H1 (cell line): ENCODE measurements at regions not wholly inside any gene's neighbourhood (a gene's known extent, or its start where the extent isn't known, plus 50 kb on each side); places are given as distances from the start of the nearest gene placed in this dataset.

ENCODE experiments used
- CTCF ChIA-PET: fragments of 300-600 bp; sonication (Branson Sonifier 250); formaldehyde crosslinking; loops from one replicate; lab custom pipeline; 2021; ENCODE audit not compliant: partially characterized antibody; lab: Charles Lee
- POLR2A ChIA-PET: fragments of 300-600 bp; sonication (Branson Sonifier 250); formaldehyde crosslinking; loops from one replicate; lab custom pipeline; 2021; ENCODE audit warnings: inconsistent platforms; ENCODE audit not compliant: partially characterized antibody; lab: Charles Lee
- DNase-seq, 2 experiments: peaks; one replicate each; pipeline versions ENCODE4 v3.0.0 to v3.0.0-alpha.2; 2010 to 2022; ENCODE audit warnings: low spot score in 2 of 2, low read depth in 1 of 2, mixed read lengths in 1 of 2
- FAIRE-seq: peaks from 2 replicates; lab custom pipeline; 2011; peaks lifted over from hg19 to GRCh38; lab: Jason Lieb, UNC
- H2AFZ ChIP-seq: 2 replicates; pipeline ENCODE4 v1.8.1; 2012; ENCODE audit warnings: low read length, inconsistent platforms
- H2AK5ac ChIP-seq: 2 replicates; pipeline ENCODE4 v1.6.1; 2013; ENCODE audit warnings: low read depth, low read length
- H2BK120ac ChIP-seq: replicated peaks from 2 replicates; pipeline ENCODE3; 2013; ENCODE audit warnings: low read depth, low read length, inconsistent platforms
- H2BK12ac ChIP-seq: 2 replicates; pipeline ENCODE4 v1.6.1; 2013; ENCODE audit warnings: low read depth, low read length
- H2BK15ac ChIP-seq: 2 replicates; pipeline ENCODE4 v1.6.1; 2013; ENCODE audit warnings: low read length
- H2BK20ac ChIP-seq: 2 replicates; pipeline ENCODE4 v1.6.1; 2013; ENCODE audit warnings: low read length
- H2BK5ac ChIP-seq: 2 replicates; pipeline ENCODE4 v1.6.1; 2013; ENCODE audit warnings: low read depth, low read length
- H3K14ac ChIP-seq: 2 replicates; pipeline ENCODE4 v1.6.1; 2013; ENCODE audit warnings: inconsistent platforms; ENCODE audit not compliant: insufficient read length
- H3K18ac ChIP-seq: 2 replicates; pipeline ENCODE4 v1.6.1; 2013; ENCODE audit warnings: low read length; ENCODE audit errors: extremely low read depth
- H3K23ac ChIP-seq: 2 replicates; pipeline ENCODE4 v1.6.1; 2013; ENCODE audit warnings: inconsistent platforms; ENCODE audit not compliant: insufficient read length
- H3K23me2 ChIP-seq: 2 replicates; pipeline ENCODE4 v1.6.1; 2013; ENCODE audit warnings: low read depth, low read length
- H3K27ac ChIP-seq: 2 replicates; pipeline ENCODE4 v1.6.1; 2011; ENCODE audit warnings: low read depth, low read length, inconsistent platforms
- H3K27me3 ChIP-seq, 4 experiments: replicated peaks in 1 of 4; 1 replicate in 1 of 4; 2 replicates in 3 of 4; pipeline versions ENCODE4 v1.6.1 to v1.8.1; 2011 to 2013; ENCODE audit warnings: low read length in 3 of 4, mild to moderate bottlenecking in 3 of 4, inconsistent platforms in 2 of 4, mixed read lengths in 2 of 4, moderate library complexity in 1 of 4; ENCODE audit not compliant: control insufficient read depth in 3 of 4, insufficient read depth in 3 of 4; ENCODE audit errors: extremely low read depth in 1 of 4
- H3K36me3 ChIP-seq, 4 experiments: 2 replicates each; pipeline versions ENCODE4 v1.6.1 to v1.8.1; 2011 to 2013; ENCODE audit warnings: mild to moderate bottlenecking in 4 of 4, low read length in 3 of 4, moderate library complexity in 2 of 4, control low read depth in 1 of 4, inconsistent platforms in 1 of 4; ENCODE audit not compliant: insufficient read depth in 4 of 4, control insufficient read depth in 2 of 4
- H3K4ac ChIP-seq: replicated peaks from 2 replicates; pipeline ENCODE3; 2013; ENCODE audit warnings: low read length, low read depth, mixed read lengths, inconsistent platforms; ENCODE audit not compliant: insufficient read length
- H3K4me1 ChIP-seq, 4 experiments: replicated peaks in 1 of 4; 1 replicate in 1 of 4; 2 replicates in 3 of 4; pipeline versions ENCODE4 v1.6.1 to v1.8.1; 2011 to 2013; ENCODE audit warnings: low read length in 3 of 4, inconsistent platforms in 2 of 4, mixed read lengths in 1 of 4; ENCODE audit not compliant: insufficient read depth in 4 of 4, control insufficient read depth in 3 of 4
- H3K4me2 ChIP-seq, 2 experiments: 2 replicates each; pipeline versions ENCODE4 v1.6.1 to v1.8.1; 2011 to 2013; ENCODE audit warnings: low read depth in 2 of 2, low read length in 2 of 2, control low read depth in 1 of 2, inconsistent platforms in 1 of 2, mild to moderate bottlenecking in 1 of 2; ENCODE audit not compliant: insufficient read depth in 1 of 2
- H3K4me3 ChIP-seq, 4 experiments: fragments of 200-600, 300-600 bp in 1 of 4; sonication (generic), shearing (Covaris generic), sonication (Bioruptor Twin) in 1 of 4; 2 replicates each; pipeline versions ENCODE4 v1.5.1 to v1.8.1; 2011 to 2016; ENCODE audit warnings: low read length in 4 of 4, low read depth in 3 of 4, control low read depth in 2 of 4, inconsistent platforms in 2 of 4, mild to moderate bottlenecking in 2 of 4, mixed read lengths in 1 of 4, moderate library complexity in 1 of 4; ENCODE audit not compliant: insufficient read depth in 2 of 4; ENCODE audit errors: extremely low read depth in 1 of 4
- H3K56ac ChIP-seq: replicated peaks from 2 replicates; pipeline ENCODE3; 2013; ENCODE audit warnings: low read depth, mild to moderate bottlenecking, mixed read lengths, low read length, inconsistent platforms; ENCODE audit not compliant: insufficient read length
- H3K79me1 ChIP-seq: 2 replicates; pipeline ENCODE4 v1.6.1; 2013; ENCODE audit warnings: low read depth, low read length, control low read depth
- H3K79me2 ChIP-seq, 2 experiments: 2 replicates each; pipeline versions ENCODE4 v1.6.1 to v1.8.1; 2012 to 2013; ENCODE audit warnings: low read length in 2 of 2, mild to moderate bottlenecking in 2 of 2, inconsistent platforms in 1 of 2; ENCODE audit not compliant: insufficient read depth in 2 of 2, control insufficient read depth in 1 of 2
- H3K9ac ChIP-seq, 4 experiments: replicated peaks in 1 of 4; 1 replicate in 1 of 4; 2 replicates in 3 of 4; pipeline versions ENCODE4 v1.6.1 to v1.8.1; 2011 to 2013; ENCODE audit warnings: low read depth in 3 of 4, low read length in 3 of 4, control low read depth in 2 of 4, mild to moderate bottlenecking in 2 of 4, moderate library complexity in 2 of 4, inconsistent platforms in 1 of 4; ENCODE audit errors: extremely low read depth in 1 of 4
- H3K9me3 ChIP-seq, 2 experiments: 2 replicates each; pipeline versions ENCODE4 v1.6.1 to v1.8.1; 2012 to 2013; ENCODE audit warnings: mild to moderate bottlenecking in 2 of 2, moderate library complexity in 2 of 2, control low read depth in 1 of 2, inconsistent platforms in 1 of 2, low read depth in 1 of 2, low read length in 1 of 2, mixed read lengths in 1 of 2; ENCODE audit not compliant: insufficient read depth in 2 of 2
- H4K20me1 ChIP-seq, 2 experiments: replicated peaks in 1 of 2; 2 replicates each; pipeline versions ENCODE3 to v1.8.1; 2011 to 2013; ENCODE audit warnings: inconsistent platforms in 2 of 2, low read length in 2 of 2, mild to moderate bottlenecking in 1 of 2; ENCODE audit not compliant: insufficient read depth in 2 of 2, control insufficient read depth in 1 of 2
- H4K5ac ChIP-seq: 2 replicates; pipeline ENCODE4 v1.6.1; 2013; ENCODE audit warnings: low read length, low read depth, mixed read lengths, inconsistent platforms; ENCODE audit not compliant: insufficient read length
- H4K8ac ChIP-seq: 2 replicates; pipeline ENCODE4 v1.8.0; 2013; ENCODE audit warnings: mild to moderate bottlenecking, moderate library complexity, low read length, inconsistent platforms; ENCODE audit not compliant: insufficient read depth; ENCODE audit errors: extremely low read depth
- H4K91ac ChIP-seq: replicated peaks from 2 replicates; pipeline ENCODE3; 2013; ENCODE audit warnings: low read length, mixed read lengths, inconsistent platforms; ENCODE audit not compliant: insufficient read length
- BCL11A ChIP-seq, 2 experiments: IDR thresholded peaks; one replicate each; pipeline ENCODE4 v1.6.1; 2011; ENCODE audit warnings: low read depth in 2 of 2, low read length in 2 of 2, mild to moderate bottlenecking in 2 of 2
- CEBPB ChIP-seq: IDR thresholded peaks from 2 replicates; pipeline ENCODE4 v1.6.1; 2012; ENCODE audit warnings: low read depth, low read length
- CHD1 ChIP-seq: IDR thresholded peaks from 2 replicates; pipeline ENCODE4 v1.6.1; 2012; ENCODE audit warnings: low read depth, low read length, improper control_type of control experiment
- CREB1 ChIP-seq: IDR thresholded peaks from 2 replicates; pipeline ENCODE4 v1.6.1; 2012; ENCODE audit warnings: inconsistent platforms
- CTBP2 ChIP-seq: IDR thresholded peaks from 2 replicates; pipeline ENCODE4 v1.7.0; 2011; ENCODE audit warnings: borderline replicate concordance, mild to moderate bottlenecking, moderate library complexity, mixed read lengths, low read length; ENCODE audit not compliant: insufficient read depth, insufficient read length
- EGR1 ChIP-seq: IDR thresholded peaks from 2 replicates; pipeline ENCODE4 v1.6.1; 2011; ENCODE audit warnings: low read depth, low read length, borderline replicate concordance
- EP300 ChIP-seq, 2 experiments: IDR thresholded peaks; 1 replicate in 1 of 2; 2 replicates in 1 of 2; pipeline ENCODE4 v1.6.1; 2011 to 2012; ENCODE audit warnings: low read depth in 2 of 2, low read length in 2 of 2, mild to moderate bottlenecking in 2 of 2, borderline replicate concordance in 1 of 2, inconsistent platforms in 1 of 2, moderate library complexity in 1 of 2
- GABPA ChIP-seq: IDR thresholded peaks from 2 replicates; pipeline ENCODE4 v1.6.1; 2011; ENCODE audit warnings: mild to moderate bottlenecking, low read length, moderate library complexity, borderline replicate concordance; ENCODE audit not compliant: insufficient read depth
- HDAC6 ChIP-seq: IDR thresholded peaks from one replicate; pipeline ENCODE4 v1.7.1; 2012; ENCODE audit warnings: low read depth, mild to moderate bottlenecking, inconsistent platforms, low read length, moderate library complexity
- KDM1A ChIP-seq: fragments of 200-600, 300-600 bp; sonication (generic); IDR thresholded peaks from 2 replicates; pipeline ENCODE4 v1.7.1; 2016; ENCODE audit warnings: mild to moderate bottlenecking, low read length, borderline replicate concordance
- RFX5 ChIP-seq: IDR thresholded peaks from 2 replicates; pipeline ENCODE4 v1.6.1; 2011; ENCODE audit warnings: low read depth, low read length, improper control_type of control experiment, borderline replicate concordance
- TAF7 ChIP-seq: optimal IDR thresholded peaks from 2 replicates; pipeline ENCODE3; 2011; ENCODE audit warnings: low read depth, mild to moderate bottlenecking, inconsistent platforms, low read length, moderate library complexity, borderline replicate concordance
- TEAD4 ChIP-seq: IDR thresholded peaks from 2 replicates; pipeline ENCODE4 v1.6.1; 2012; ENCODE audit warnings: low read depth, low read length, inconsistent platforms, mixed read lengths
- YY1 ChIP-seq: IDR thresholded peaks from 2 replicates; pipeline ENCODE4 v1.6.1; 2011; ENCODE audit warnings: low read depth, mild to moderate bottlenecking, low read length
- WGBS, 2 experiments: shearing (Covaris generic) in 1 of 2; methylation state at CpG; one replicate each; pipeline versions ENCODE4 v1.1.6 to v1.1.7; 2013 to 2015; ENCODE audit warnings: low lambda C conversion rate in 2 of 2, mixed read lengths in 2 of 2, inconsistent platforms in 1 of 2, low coverage in 1 of 2, missing lambda C conversion rate in 1 of 2; ENCODE audit not compliant: insufficient replicate concordance in 2 of 2, insufficient coverage in 1 of 2, insufficient read length in 1 of 2; ENCODE audit errors: extremely low coverage in 1 of 2, missing lambda C conversion rate in 1 of 2; 5-methylcytosine and 5-hydroxymethylcytosine counted together

DNA sequence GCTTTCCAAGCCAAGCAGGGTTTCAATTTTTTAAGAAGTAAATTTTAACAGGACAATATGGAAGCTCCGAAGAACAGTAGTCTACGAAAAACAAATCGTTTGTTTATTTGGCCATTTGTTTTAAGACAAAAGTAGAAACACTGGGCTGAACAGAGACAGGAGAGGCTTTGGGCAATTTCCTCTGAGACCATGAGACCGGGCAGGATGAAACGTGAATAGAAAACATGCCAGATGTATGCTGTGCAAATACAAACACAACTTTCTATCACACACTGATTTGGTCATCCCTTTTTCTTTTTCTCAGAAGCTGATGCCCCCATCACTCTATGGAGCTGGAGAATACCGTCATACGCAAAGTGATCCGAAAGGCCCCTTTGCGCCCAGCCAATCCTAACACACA is 1111.1 kb downstream of the BCL11B start:
- H3K4me1 ChIP-seq, result peaks cover 0 to 3% (median under 1%) of the 10 kb centered on the region in 4 experiments; a peak in 1 of 7 replicates
- 95% methylated on average over 9 of the region's 9 CpGs; no CpG with 5 or more reads in 1 of the 2 experiments for WGBS, 2 experiments
- H3K18ac ChIP-seq, result no peak overlapping the region
- no peak overlapping the region for H4K8ac ChIP-seq
- no peak overlapping the region for H2BK120ac ChIP-seq
- no peak overlapping the region for H3K23ac ChIP-seq
- no peaks in the 10 kb centered on the region for H3K79me1 ChIP-seq
- no peaks in the 10 kb centered on the region for H3K9me3 ChIP-seq
- POLR2A ChIA-PET, result no interaction called here
- no peak overlapping the region for H3K9ac ChIP-seq
- H2AFZ ChIP-seq, result 0 out of 2 replicates have a peak overlapping the region, but pooled peaks have one; percentile 29
- no peaks in the 10 kb centered on the region for H3K79me2 ChIP-seq
- no peaks in the 10 kb centered on the region for H3K36me3 ChIP-seq
- H2AK5ac ChIP-seq, result no peak overlapping the region
- H2BK20ac ChIP-seq, result no peak overlapping the region
- DNase-seq, result no peak
- no peak overlapping the region for H3K56ac ChIP-seq
- H3K4me3 ChIP-seq, result no peak overlapping the region
- H4K5ac ChIP-seq, result no peak overlapping the region
- TF ChIP-seq EGR1 (no peak), YY1 (no peak), EP300 (IDR thresholded peaks at IDR 0.05; ENCODE audit: borderline replicate concordance in 1 of 2, low read depth in 2 of 2, low read length in 2 of 2) (no peak), KDM1A (no peak), RFX5 (no peak), CTBP2 (no peak), CHD1 (no peak), HDAC6 (no peak), GABPA (no peak), CEBPB (no peak), TAF7 (no peak), CREB1 (no peak), BCL11A (IDR thresholded peaks at IDR 0.05; ENCODE audit: low read depth in 2 of 2, low read length in 2 of 2) (no peak), TEAD4 (no peak)
- H2BK12ac ChIP-seq, result no peak overlapping the region
- FAIRE-seq, result no peak
- CTCF ChIA-PET, result no interaction called here
- no peak overlapping the region for H3K27ac ChIP-seq
- no peaks in the 10 kb centered on the region for H3K27me3 ChIP-seq
- no peak overlapping the region for H3K4me2 ChIP-seq
- no peak overlapping the region for H2BK15ac ChIP-seq
- no peak overlapping the region for H4K91ac ChIP-seq
- H3K23me2 ChIP-seq, result no peaks in the 10 kb centered on the region; the same call in 1 of the 2 replicates
- no peak overlapping the region for H2BK5ac ChIP-seq
- H4K20me1 ChIP-seq, result no peaks in the 10 kb centered on the region
- no peak overlapping the region for H3K14ac ChIP-seq
- H3K4ac ChIP-seq, result no peak overlapping the region
